ENCODE measurements at regions not wholly inside any gene's neighbourhood (a gene's known extent, or its start where the extent isn't known, plus 50 kb on each side); places are given as distances from the start of the nearest gene placed in this dataset.

GRCh38 chr6:148086843-148087242 is 255.8 kb upstream of the SASH1 start (continued):
- TF ChIP-seq CHD7 (IDR thresholded peaks at IDR 0.05; ENCODE audit: insufficient replicate concordance, low read length), result no peak
- TF ChIP-seq CBX8 (IDR thresholded peaks at IDR 0.05; ENCODE audit: borderline replicate concordance, low read depth, low read length), result no peak
- no peak for TF ChIP-seq RFX5 (IDR thresholded peaks at IDR 0.05; ENCODE audit: borderline replicate concordance, low read depth, low read length)
- TF ChIP-seq FOSL1 (IDR thresholded peaks at IDR 0.05; ENCODE audit: insufficient read depth, low read depth, low read length), result no peak
- no peak for TF ChIP-seq SAP30 (IDR thresholded peaks at IDR 0.05; ENCODE audit: insufficient read depth, insufficient replicate concordance, low read length)
- TF ChIP-seq TBP (IDR thresholded peaks at IDR 0.05; ENCODE audit: low read depth, low read length), result no peak
- TF ChIP-seq SIX5 (IDR thresholded peaks at IDR 0.05; ENCODE audit: low read depth, low read length), result no peak
- no peak for TF ChIP-seq PHF8 (conservative IDR thresholded peaks at IDR 0.05; ENCODE audit: low read depth, low read length)
- no peak for TF ChIP-seq SP1 (IDR thresholded peaks at IDR 0.05; ENCODE audit: low read depth, low read length)
- no peak for TF ChIP-seq SRF (IDR thresholded peaks at IDR 0.05; ENCODE audit: low read depth, low read length)
- TF ChIP-seq NRF1 (IDR thresholded peaks at IDR 0.05; ENCODE audit: low read depth, low read length), result no peak
- no peak for TF ChIP-seq CTBP2 (IDR thresholded peaks at IDR 0.05; ENCODE audit: borderline replicate concordance, insufficient read depth, insufficient read length, low read length)
- TF ChIP-seq CBX5 (IDR thresholded peaks at IDR 0.05; ENCODE audit: low read depth, low read length), result no peak

Data from H1 (cell line).